ENCODE measurements at regions not wholly inside any gene's neighbourhood (a gene's known extent, or its start where the extent isn't known, plus 50 kb on each side); places are given as distances from the start of the nearest gene placed in this dataset.
"Not testable (repeated sequence)": the region's sequence is repeated elsewhere in the genome, so short reads cannot be mapped to it uniquely, and the experiment has no call there.

DNA sequence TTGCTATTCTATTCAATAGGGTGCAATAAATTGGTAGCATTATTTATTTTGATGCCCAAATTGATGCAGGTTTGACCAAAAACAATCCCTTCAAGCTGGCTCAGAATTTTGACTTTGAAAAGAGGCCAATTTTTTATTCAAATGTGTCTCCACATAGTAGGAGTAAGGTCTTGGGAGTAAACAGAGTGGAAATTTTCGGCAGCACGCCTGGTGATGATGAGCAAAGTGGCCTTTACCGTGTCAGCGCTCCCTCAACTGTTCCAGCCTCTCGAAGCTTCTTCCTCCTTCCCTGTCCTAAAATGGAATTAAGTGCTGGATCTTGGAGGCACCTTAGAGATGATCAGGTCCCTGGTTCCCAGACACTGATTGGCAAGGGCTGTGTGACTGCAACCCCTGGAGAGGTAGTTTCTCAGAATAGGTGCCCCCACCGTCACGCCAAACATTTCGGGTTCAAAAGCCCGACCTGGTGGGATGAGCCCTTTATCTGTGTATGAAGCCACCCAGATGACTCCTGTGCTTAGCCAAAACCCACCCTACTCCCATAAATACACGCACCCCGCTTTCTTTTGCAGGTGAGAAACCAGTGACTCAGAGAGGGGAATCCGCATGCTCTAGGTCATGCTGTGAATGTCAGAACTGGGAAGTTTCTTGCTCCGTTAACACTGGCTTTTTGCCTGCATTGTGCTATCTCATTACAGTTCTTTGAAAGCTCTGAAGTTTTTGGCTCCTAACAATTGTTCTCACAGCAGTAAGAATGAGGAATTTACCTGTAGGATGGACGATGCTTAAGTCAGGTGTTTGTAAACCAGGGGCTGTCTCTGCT lies 89.1 kb downstream of the CRYGS start:
- no peak for DNase-seq (ENCODE audit: low read depth)

DNA sequence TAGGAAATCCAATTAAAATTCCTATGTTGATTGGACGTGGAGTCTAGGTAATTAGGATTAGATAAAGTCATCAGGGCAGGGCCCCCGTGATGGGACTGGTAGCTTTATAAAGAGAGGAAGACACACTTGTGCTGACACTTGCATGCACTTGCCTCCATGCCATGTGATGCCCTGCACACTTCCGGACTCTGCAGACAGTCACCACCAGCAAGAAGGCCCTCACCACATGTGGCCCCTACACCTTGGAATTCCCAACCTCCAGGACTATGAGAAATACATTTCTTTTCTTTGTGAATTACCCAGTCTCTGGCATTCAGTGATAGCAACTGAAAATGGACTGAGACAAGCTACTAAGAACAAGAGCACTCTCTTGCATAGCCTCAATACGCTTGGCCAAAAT lies 90.6 kb downstream of the CRYGS start:
- no peak for DNase-seq (ENCODE audit: low read depth)

DNA sequence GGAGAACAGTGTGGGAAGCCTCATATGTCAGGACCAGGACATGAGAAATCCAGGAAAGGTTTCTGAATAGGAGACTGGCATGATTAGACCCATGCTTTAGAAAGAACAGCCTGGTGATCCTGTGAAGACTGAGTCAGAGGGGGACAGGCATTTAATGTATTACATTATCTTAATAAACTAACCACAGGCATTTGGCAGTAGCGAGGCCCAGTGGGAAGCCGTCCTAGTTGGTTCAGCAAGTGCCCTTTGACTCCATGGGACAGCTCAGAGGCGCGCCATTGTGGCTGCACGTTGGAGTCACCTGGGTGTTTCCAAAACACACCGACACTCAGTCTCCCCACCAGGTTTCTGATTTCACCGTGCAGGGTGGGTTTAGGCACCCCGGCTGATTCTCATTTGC lies 90.5 kb upstream of the DGKG start:
- DNase-seq (ENCODE audit: low read depth) = peak; percentile 70

DNA sequence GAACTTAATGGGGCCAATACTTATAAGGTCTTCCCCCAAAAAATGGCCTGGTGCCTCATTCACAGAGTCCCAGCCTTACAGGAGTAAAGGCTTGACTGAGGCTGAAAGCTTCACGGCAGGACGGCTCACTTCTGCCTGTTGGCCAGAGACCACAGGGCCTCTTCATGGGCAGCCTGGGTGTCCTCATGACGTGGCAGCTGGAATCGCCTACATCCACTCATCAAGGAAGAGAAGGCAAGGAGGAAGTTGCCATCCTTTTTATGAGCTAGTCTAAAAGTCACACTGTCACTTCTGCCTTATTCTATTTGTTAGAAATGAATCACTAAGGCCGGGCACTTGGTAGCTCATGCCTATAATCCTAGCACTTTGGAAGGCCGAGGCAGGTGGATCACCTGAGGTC lies 89.3 kb upstream of the DGKG start:
- no peak for DNase-seq (ENCODE audit: low read depth)

DNA sequence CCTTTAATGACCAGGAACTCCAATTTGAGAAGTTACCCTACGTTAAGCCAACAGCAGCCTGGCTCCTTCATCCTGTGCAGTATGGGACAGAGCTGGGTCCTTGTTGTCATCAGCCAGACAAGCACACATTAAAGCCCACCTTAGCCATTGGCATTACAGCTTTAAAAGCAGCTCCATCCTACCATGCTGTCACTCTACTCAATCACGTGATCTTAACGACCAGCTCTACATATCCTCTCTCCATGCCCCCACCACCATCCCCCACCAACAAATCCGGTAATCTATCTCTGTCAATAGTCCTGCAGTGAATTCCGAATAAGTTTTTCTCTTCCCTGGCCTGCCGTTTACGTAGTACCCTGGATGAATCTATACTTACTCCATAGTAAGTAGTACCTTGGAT lies 82.9 kb upstream of the DGKG start:
- no peak for DNase-seq (ENCODE audit: low read depth)

DNA sequence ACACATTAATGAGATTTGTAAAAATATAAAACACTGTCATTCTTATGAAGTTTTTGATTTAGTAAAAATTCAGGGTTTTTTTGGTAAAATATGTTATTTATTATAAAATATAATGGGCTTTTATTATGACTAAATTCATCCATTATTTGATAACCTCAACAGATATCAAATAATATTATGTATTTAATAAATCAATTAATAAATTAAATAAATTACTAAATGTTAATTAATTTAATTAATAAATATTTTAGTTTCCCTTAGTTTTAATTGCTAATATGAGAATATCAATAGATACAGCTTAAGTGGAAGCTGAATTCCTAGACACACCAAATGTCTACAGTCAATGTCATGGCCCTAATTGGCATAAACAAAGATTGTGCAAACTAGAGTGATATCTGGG lies 82.3 kb upstream of the DGKG start:
- DNase-seq (ENCODE audit: low read depth) = no peak

DNA sequence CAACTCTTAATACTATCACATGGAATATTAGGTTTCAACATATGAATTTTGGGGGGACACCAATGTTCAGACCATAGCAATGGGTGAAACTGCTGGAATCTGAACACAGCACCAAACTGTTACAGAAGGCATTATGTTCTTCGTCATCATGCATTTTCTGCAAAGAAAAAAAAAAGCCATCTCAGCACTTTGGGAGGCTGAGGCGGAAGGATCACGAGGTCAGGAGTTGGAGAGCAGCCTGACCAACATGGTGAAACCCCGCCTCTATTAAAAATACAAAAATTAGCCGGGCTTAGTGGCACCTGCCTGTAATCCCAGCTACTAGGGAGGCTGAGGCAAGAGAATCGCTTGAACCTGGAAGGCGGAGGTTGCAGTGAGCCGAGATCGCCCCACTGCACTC lies 80.9 kb upstream of the DGKG start:
- not testable (repeated sequence) for DNase-seq (ENCODE audit: low read depth)

DNA sequence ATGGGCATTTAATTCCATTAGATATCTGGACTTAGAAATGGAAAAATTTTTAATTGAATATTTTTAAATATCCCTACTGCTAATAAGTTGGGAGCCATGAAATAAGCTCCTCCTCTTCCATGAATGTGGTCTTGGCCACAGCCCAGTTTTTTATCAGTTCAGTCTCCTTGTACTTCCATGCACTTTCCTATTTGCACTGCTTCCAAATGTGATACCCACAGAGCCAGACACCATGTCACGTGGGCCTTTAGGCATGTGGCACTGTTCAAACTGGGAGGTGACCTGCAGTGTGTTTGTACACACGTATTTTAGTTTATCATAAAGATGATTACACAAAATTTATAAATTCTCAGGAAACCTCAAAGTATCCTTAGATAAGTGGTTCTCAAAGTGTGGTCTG lies 80.1 kb upstream of the DGKG start:
- no peak for DNase-seq (ENCODE audit: low read depth)

DNA sequence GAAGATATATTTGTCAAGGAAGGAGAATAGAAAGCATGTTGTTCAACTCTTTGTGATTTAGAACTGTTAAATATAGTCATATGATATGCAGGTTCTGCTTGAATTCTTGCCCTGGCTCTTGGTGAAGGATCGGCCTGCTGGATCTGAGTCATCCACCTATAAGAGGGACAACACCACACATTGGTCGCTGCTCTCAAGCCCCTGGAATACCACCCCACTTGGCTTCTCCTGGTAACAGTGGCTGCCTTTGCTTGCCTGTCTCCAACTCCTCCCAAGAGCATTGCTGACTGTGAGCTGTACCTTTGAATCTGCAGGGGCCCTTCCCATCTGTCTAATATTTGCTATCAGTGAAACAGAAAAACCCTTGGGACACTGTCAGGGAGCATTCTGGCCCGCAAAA lies 78.9 kb upstream of the DGKG start:
- DNase-seq (ENCODE audit: low read depth) = no peak

DNA sequence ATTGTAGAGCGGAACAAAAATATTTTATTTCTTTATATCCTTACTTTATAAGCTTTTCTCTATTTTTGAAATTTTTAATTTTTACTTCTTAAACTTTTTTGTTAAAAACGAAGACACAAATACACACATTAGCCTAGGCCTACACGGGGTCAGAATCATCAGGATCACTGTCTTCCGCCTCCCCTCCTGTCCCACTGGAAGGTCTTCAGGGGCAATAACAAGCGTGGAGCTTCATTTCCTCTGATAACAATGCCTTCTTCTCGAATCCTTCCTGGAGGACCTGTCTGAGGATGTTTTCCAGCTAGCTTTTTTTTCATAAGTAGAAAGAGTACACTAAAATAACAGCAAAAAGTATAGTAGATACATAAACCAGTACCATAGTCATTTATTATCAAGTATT lies 77.7 kb upstream of the DGKG start:
- no peak for DNase-seq (ENCODE audit: low read depth)

DNA sequence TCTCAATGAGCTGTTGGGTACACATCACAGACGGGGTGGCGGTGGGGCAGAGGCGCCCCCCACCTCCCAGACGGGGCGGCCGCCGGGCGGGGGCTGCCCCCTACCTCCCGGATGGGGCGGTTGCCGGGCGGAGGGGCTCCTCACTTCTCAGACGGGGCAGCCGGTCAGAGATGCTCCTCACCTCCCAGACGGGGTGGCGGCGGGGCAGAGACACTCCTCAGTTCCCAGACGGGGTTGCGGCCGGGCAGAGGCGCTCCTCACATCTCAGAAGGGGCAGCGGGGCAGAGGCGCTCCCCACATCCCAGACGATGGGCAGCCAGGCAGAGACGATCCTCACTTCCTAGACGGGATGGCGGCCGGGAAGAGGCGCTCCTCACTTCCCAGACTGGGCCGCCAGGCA lies 73.3 kb upstream of the DGKG start:
- not testable (repeated sequence) for DNase-seq (ENCODE audit: low read depth)

DNA sequence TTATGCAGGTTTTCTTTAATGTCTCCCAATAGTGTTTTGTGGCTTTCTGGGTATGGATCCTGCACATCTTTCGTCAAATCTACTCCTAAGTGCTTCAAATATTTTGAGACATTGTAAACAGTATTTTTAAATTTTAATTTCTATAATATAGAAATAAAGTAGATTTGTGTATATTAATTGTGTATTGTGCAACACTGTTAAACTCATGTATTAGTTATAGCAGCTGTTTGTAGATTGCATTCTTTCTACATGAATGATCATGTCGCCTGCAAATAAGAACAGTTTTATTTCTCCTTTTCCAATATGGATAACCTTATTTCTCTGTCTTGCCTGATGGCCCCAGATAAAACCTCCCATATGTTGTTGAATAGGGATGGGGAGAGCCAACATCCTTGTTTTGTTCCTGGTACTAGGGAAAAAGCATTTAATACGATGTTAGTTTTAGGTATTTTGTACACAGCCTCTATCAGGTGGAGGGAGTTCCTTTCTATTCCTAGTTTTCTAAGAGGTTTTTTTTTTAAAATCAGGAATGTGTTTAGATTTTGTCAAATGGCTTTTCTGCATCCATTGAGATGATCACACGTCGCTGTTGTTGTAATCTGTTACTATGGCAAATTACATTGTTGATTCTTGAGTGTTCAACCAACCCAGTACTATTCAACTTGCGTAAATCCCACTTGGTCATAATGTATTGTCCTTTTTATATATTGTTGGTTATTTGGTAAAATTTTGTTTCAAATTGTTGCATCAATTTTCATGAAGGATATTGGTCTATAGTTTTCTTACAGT lies 71.1 kb upstream of the DGKG start:
- no peak for DNase-seq (ENCODE audit: low read depth)

DNA sequence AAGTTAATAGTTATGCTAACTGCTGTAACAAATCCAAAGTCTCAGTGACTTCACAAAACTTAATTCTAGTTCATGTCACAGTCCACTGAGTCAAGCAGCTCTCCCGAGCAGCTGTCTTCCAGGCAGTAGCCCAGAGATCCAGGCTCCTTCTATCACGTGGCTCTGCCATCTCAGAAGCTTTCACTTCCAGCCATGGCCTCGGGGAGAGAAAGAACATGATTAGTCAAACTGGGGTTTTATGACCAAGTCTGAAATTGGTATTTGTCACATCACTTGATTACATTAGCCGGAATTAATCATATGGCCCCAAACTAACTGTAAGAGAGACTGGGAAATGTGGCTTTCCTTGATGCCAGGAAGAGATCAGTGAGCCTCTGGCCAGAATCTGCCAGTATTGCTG lies 70.2 kb upstream of the DGKG start:
- DNase-seq (ENCODE audit: low read depth) = no peak

DNA sequence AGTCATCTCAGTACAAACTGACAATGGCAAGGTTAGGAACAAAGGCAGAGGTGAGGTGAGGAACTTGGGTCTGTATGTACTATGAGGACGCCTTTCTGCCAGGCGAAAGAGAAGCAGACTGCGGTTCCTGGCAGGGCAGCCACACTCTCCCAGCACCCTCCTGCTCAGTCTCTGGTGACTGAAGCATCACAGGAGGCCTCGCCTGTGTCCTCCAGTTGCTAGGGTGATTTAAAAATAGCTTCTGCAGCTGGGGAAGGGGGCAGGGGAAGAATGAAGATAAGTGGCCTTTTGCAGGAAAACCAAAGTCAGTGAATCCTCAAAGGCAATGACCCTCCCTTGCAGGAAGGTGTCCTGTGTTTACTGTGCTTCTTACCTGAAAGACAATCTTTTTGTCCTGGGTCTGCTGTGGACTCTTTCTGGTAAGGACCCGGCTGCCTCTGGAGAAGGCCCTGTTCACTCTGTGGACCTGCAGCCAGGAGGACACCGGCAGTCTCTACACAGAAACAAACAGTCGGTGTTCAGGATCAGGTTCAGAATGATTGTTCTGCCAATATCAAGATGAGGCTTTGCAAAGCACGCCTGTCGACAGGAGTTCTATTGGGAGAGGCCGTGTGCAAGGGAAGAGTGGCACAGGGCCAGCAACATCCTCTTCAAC lies 65.7 kb upstream of the DGKG start:
- DNase-seq (ENCODE audit: low read depth) = no peak

DNA sequence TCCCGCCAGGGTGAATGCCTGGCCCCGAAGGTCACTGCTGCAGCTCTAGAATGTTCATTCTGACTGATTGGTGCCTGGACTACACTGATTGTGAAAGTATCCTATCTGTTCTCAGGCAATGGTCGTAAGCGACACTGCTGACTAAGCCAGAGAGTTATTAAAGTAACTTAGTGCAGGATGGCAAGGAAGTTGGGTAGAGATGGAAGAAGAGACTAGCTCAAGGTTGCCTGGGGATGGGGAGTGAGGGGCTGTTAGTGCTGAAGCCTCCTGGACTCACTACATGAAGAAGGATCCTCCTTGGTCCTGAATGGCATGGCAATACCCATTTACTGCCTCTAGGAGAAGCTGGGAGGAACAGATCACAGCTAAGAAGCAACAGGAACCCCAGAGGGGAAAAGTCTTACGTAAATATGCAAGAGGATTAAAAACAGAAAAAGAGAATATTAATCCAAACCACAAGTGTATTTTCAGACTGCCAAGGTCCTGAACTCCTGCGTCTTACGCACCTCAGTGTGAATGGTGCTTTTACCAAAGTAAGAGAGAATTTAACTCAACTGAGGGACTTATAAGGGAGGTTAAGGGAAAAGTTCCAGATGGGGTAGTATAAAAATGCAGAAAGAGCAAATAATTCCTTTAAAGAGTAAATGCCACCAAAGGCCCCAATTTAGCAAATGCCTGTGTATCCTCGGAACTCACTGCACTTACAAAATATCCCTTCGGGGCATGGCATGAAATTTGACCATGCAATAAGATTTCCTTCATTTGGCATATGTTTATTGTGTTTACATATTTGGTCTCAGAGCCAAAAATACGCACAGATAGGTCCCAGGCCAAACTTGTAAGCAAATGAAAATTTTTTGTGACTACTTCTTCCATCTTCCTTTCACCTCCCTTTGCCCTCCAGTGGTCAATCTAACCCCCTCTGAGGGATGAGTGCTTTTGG lies 64.0 kb upstream of the DGKG start:
- peak; percentile 95 for DNase-seq (ENCODE audit: low read depth)

DNA sequence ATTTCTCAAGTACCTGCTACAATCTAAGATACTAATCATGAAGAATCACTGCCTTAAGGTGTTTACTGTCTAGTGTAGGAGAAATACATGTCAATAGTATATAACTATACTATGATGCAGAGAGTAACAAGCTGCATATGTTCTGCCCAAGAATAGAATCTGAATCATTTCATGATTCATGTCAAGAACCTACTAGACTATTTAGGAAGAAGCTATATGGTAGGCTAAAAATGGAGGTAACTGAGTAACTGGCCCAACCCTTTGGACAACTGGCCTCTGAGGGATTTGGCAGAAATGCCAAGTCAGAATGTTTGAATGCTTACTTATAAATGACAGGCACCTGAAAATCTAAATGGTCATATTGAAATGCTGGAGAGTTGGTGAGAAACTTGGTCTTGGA lies 59.9 kb upstream of the DGKG start:
- DNase-seq (ENCODE audit: low read depth) = no peak

DNA sequence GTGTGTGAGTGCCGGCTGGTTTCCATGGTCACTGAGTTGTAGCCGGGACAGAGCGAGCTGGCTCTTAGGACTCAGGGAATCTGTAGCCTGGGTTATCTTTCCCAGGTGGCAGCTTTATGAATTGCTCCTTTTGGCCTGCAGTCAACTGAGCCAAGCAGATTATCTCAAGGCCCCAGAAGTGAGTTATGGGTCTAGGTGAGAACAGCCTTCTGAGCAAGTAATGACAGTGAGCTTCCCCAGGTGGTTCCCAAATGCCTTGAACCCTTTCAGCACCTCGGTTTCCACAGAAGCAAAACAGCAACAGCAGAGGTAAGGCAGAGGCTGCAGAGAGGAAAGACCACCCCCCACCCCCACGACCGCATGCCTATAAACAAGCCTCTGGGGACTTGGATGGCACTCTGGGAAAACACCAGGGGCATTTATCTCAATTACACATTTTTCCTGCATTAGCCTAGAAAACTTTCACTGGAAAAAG lies 56.7 kb upstream of the DGKG start:
- DNase-seq (ENCODE audit: low read depth) = no peak

DNA sequence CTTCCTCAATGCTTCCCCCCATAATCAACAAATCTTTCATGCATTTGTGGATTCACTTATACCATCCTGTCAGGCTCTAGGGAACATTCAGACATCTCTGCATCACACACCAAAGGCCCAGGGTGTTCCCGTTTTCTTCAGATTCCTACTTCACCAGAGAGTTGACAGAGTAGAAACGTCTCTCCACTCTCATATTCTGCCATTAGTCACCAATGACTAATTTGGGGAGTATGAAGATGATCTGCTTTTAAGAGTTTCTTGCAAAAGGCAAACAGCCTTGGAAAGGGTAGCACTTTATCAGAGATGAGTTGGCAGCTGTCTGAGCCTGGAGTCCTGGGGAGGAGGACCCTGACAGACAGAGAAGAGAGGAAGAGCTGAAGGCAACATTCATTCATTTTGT lies 55.8 kb upstream of the DGKG start:
- DNase-seq (ENCODE audit: low read depth) = peak; percentile 51

DNA sequence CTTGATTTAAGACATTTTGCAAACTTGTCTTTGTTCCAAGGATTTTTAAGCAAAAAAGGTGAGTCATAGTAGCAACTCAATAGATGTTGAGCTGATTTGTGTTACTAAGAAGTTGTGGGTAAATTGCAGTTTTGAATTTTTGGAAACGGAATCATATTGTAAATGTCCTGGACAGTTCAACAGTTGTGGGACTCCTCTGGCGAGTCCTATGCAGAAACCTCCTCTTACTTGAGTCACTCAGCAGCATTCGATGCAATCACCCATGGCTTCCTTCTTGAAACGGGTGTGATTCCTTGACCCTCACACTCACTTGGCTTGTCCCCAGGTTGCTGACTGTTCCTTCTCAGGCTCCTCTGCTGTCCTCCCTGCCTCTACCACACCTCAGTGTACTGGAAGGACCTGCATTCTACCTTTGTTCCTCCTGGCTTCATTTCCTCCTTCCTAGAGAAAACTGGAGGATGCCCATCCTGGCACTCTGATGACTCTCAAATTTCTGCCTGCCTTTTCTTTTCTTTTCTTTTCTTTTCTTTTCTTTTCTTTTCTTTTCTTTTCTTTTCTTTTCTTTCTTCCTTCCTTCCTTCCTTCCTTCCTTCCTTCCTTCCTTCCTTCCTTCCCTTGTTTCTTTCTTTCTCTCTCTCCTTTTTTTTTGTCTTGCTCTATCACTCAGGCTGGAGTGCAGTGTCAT lies 52.8 kb upstream of the DGKG start:
- peak; percentile 80 for DNase-seq (ENCODE audit: low read depth)

DNA sequence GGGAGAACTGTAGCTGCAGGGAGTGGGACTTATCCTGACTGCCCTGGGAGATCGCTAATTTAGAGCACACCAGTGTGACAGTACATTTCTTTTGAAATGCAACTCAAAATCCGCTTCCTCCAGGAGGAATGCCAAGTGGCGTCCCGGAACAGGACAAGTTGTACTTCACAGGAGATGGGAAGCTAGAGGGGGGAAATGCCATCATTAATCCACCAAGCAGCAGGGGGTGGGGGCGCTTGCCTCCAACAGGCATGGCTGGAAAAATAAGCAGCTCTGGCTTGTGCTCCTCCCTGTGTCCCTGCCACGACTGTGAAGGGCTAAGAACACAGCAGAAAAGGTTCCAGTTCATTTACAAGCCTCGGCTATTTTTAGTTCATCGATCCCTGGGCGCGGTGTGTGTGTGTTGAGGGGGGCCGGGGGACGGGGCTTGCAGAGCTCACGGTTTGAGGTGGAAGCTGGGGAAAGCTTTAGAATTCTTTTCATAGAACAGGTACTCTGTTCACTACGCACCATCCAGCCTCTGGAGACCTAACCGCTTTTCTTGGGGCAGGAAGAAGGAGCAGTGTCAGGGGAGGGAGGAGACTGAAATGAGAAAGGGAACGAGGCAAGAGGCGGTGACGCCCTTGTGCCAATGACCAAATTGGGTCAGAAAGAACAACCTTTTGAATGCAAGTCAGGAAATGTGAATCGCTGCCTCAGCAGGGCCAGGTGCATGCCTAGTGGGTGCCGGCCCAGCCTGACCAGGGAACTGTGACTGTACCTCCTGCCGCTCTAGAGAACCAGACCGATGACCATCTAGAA lies 51.8 kb upstream of the DGKG start:
- DNase-seq (ENCODE audit: low read depth) = peak; percentile 39

Data from fibroblast of gingiva (primary cell).